Osteoblast (primary cell): ENCODE measurements at regions not wholly inside any gene's neighbourhood (a gene's known extent, or its start where the extent isn't known, plus 50 kb on each side); places are given as distances from the start of the nearest gene placed in this dataset.

Source experiments
- DNase-seq: peaks from one replicate; pipeline ENCODE4 v3.0.0; 2011; ENCODE audit warnings: low spot score, mixed read lengths; ENCODE audit not compliant: insufficient read length; ENCODE audit errors: missing footprints
- H2AFZ ChIP-seq: 2 replicates; pipeline ENCODE4 v1.6.0; 2011; ENCODE audit warnings: mild to moderate bottlenecking, low read length
- H3K27ac ChIP-seq: 2 replicates; pipeline ENCODE4 v1.5.1; 2011; ENCODE audit warnings: mild to moderate bottlenecking, low read depth, low read length, moderate library complexity
- H3K27me3 ChIP-seq: 2 replicates; pipeline ENCODE4 v1.6.0; 2012; ENCODE audit warnings: mild to moderate bottlenecking, control low read depth, inconsistent platforms, low read length, moderate library complexity; ENCODE audit not compliant: insufficient read depth
- H3K36me3 ChIP-seq: 2 replicates; pipeline ENCODE4 v1.5.1; 2011; ENCODE audit warnings: mild to moderate bottlenecking, low read length, control low read depth, moderate library complexity; ENCODE audit not compliant: insufficient read depth
- H3K4me1 ChIP-seq: 2 replicates; pipeline ENCODE4 v1.5.1; 2011; ENCODE audit warnings: mild to moderate bottlenecking, low read length, control low read depth, moderate library complexity; ENCODE audit not compliant: insufficient read depth
- H3K4me2 ChIP-seq: 2 replicates; pipeline ENCODE4 v1.6.0; 2011; ENCODE audit warnings: mild to moderate bottlenecking, low read length; ENCODE audit not compliant: insufficient read depth
- H3K4me3 ChIP-seq: fragments of 200-600 bp; sonication (generic); 3 replicates; pipeline ENCODE4 v1.5.1; 2012; ENCODE audit warnings: mild to moderate bottlenecking, low read length, inconsistent platforms; ENCODE audit not compliant: insufficient read depth
- H3K79me2 ChIP-seq: 2 replicates; pipeline ENCODE4 v1.6.0; 2012; ENCODE audit warnings: mild to moderate bottlenecking, low read length, control low read depth, inconsistent platforms; ENCODE audit not compliant: insufficient read depth
- H3K9me3 ChIP-seq: 2 replicates; pipeline ENCODE4 v1.5.1; 2011; ENCODE audit warnings: low read depth, low read length, control low read depth
- H4K20me1 ChIP-seq: 2 replicates; pipeline ENCODE4 v1.6.0; 2012; ENCODE audit warnings: mild to moderate bottlenecking, low read length, control low read depth; ENCODE audit not compliant: insufficient read depth
- TF ChIP-seq, protein P1 (sequence below): IDR thresholded peaks from 2 replicates; pipeline ENCODE4 v1.5.1; 2011; ENCODE audit warnings: mild to moderate bottlenecking, low read depth, low read length, moderate library complexity; ENCODE audit errors: extremely low read depth

DNA sequence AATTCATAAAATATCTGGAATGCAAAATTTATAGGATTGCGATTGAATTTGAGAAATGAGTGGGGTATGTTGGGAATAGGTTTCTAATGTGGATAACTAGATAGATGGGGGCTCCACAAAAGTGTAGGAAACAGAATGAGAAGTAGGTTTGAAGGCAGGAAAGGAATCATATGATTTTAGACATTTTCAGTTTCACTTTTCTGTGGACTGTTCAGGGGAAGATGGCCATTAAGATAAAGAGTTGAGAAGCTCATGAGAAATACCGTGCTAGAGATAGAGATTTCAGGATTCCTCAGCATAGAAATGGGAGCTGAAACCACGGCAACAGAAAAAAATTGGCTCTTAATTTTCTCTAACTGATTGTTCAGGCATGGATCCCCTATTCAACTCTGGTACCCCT lies 163.4 kb upstream of the CD180 start:
- no peak for DNase-seq

DNA sequence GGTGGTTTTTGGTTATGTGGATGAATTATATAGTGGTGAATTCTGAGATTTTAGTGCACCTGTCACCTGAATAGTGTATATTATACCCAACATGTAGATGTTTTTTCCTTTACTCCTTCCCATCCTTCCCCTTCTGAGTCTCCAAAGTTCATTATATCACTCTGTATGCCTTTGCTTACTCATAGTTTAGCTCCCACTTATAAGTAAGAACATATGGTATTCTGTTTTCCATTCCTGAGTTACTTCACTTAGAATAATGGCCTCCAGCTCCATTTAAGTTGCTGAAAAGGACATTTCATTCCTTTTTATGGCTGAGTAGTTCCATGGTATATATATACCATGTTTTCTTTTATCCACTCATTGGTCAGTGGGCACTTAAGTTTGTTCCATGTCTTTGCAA lies 161.6 kb upstream of the CD180 start:
- TF ChIP-seq, protein P1, sequence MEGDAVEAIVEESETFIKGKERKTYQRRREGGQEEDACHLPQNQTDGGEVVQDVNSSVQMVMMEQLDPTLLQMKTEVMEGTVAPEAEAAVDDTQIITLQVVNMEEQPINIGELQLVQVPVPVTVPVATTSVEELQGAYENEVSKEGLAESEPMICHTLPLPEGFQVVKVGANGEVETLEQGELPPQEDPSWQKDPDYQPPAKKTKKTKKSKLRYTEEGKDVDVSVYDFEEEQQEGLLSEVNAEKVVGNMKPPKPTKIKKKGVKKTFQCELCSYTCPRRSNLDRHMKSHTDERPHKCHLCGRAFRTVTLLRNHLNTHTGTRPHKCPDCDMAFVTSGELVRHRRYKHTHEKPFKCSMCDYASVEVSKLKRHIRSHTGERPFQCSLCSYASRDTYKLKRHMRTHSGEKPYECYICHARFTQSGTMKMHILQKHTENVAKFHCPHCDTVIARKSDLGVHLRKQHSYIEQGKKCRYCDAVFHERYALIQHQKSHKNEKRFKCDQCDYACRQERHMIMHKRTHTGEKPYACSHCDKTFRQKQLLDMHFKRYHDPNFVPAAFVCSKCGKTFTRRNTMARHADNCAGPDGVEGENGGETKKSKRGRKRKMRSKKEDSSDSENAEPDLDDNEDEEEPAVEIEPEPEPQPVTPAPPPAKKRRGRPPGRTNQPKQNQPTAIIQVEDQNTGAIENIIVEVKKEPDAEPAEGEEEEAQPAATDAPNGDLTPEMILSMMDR, result no peak
- H3K9me3 ChIP-seq, result no peaks in the 10 kb centered on the region
- H4K20me1 ChIP-seq, result no peaks in the 10 kb centered on the region
- no peaks in the 10 kb centered on the region for H3K36me3 ChIP-seq
- peaks cover 5% of the 10 kb centered on the region for H3K27me3 ChIP-seq
- DNase-seq, result no peak
- no peak overlapping the region for H3K4me3 ChIP-seq
- no peak overlapping the region for H3K4me2 ChIP-seq
- no peaks in the 10 kb centered on the region for H3K79me2 ChIP-seq
- H3K4me1 ChIP-seq, result peaks cover 9% of the 10 kb centered on the region
- no peak overlapping the region for H3K27ac ChIP-seq
- no peak overlapping the region for H2AFZ ChIP-seq

More for the DNA sequence above, 163.4 kb upstream of the CD180 start:
- peaks cover 9% of the 10 kb centered on the region for H3K4me1 ChIP-seq
- TF ChIP-seq, protein P1, result no peak
- no peak overlapping the region for H3K4me2 ChIP-seq
- peaks cover 5% of the 10 kb centered on the region for H3K27me3 ChIP-seq
- no peak overlapping the region for H2AFZ ChIP-seq
- no peaks in the 10 kb centered on the region for H3K36me3 ChIP-seq
- no peak overlapping the region for H3K27ac ChIP-seq
- H3K79me2 ChIP-seq, result no peaks in the 10 kb centered on the region
- no peaks in the 10 kb centered on the region for H4K20me1 ChIP-seq
- H3K4me3 ChIP-seq, result no peak overlapping the region
- no peaks in the 10 kb centered on the region for H3K9me3 ChIP-seq

DNA sequence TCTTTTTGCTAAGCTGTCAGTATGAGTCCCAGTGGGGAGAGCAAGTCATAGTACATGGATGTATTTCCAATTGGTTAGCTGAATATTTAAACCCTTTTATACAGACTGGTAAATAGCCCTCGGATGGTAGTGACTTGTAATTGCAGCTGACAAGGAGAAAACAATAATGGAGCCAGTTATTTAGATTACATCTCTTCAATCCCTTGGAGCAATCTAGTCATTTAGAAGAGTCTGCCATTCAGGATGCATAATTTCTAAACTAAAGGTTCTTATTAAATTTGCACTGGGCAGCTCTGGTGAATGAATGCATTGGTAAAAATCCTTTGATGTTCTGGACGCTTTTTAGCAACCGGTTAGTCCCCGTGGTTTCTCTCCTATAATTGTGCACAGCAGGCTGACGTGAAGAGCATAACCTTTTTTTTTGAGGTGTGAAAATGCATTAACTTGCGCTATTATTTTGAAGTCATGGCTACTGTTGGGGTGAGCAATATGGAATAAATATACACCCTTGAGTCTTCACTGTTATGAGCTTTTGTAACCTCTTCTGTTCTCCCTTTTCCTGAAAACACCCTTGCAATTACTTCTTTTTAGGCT lies 158.6 kb upstream of the CD180 start:
- Histone ChIP-seq H3K4me2 (no peak overlapping the region), H3K79me2 (no peaks in the 10 kb centered on the region), H3K27ac (no peak overlapping the region), H2AFZ (no peak overlapping the region), H3K4me3 (no peak overlapping the region), H4K20me1 (no peaks in the 10 kb centered on the region), H3K4me1 (peaks cover 7% of the 10 kb centered on the region), H3K9me3 (no peaks in the 10 kb centered on the region), H3K27me3 (peaks cover 5% of the 10 kb centered on the region), H3K36me3 (no peaks in the 10 kb centered on the region)
- TF ChIP-seq, protein P1, result no peak
- DNase-seq, result no peak

DNA sequence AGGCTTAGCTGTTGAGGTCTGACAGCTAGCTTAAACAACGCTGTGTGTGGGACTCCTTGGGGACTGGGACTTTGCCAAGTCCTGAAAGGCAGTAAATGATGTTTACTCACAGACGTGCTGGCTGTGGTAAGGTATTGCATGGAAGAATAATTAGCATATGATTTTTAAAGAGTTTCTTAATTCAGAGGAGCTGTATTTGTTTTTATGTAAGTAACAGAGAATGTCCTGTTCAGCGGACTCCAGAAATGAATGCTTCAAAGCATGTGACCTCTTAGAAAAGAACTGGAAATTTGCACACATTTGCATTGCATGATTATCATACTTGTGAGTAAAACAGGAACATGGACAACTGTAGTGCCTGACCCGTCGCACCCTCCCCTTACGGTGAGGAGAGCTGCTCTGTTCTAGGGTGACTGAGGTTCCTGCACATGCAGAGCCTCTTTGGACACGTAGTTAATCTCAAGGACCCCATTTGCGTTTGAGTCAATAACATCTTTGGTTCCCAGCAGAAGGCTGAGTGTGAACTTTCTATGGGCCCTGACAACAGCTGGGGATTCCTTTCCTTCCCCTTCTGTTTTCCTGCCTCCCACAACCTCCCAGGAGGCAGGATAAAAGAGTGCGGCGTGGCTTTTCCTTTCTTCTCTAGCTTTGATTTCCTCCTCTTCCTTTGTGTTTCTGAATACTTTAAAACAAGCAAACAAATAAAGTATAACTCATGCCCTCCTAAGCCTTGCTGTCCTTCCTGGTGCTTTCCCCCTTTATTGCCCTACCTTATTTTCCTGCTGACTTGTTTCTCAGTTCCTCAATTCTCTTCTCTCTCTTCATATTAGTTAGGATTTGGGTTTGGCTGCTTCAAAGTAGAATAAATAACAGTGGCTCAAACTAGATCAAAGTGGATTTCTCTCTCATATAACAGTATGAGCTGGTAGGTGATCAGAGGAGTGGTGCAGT lies 157.2 kb upstream of the CD180 start:
- TF ChIP-seq, protein P1, result no peak
- no peak overlapping the region for H3K4me2 ChIP-seq
- H3K4me1 ChIP-seq, result peaks cover 7% of the 10 kb centered on the region
- no peaks in the 10 kb centered on the region for H3K36me3 ChIP-seq
- no peaks in the 10 kb centered on the region for H4K20me1 ChIP-seq
- H3K4me3 ChIP-seq, result no peak overlapping the region
- no peak overlapping the region for H2AFZ ChIP-seq
- H3K27ac ChIP-seq, result no peak overlapping the region
- no peaks in the 10 kb centered on the region for H3K79me2 ChIP-seq
- peaks cover 5% of the 10 kb centered on the region for H3K27me3 ChIP-seq
- DNase-seq, result no peak
- no peaks in the 10 kb centered on the region for H3K9me3 ChIP-seq
